GM12892 (cell line): ENCODE measurements at regions not wholly inside any gene's neighbourhood (a gene's known extent, or its start where the extent isn't known, plus 50 kb on each side); places are given as distances from the start of the nearest gene placed in this dataset.

ENCODE experiments used
- POLR2A ChIP-seq: IDR thresholded peaks from 2 replicates; pipeline ENCODE4 v1.6.1; 2011; ENCODE audit warnings: low read depth, low read length, control low read depth
- POLR2AphosphoS5 ChIP-seq: IDR thresholded peaks from 2 replicates; pipeline ENCODE4 v1.6.1; 2011; ENCODE audit warnings: low read depth, low read length, control low read depth
- TAF1 ChIP-seq: IDR thresholded peaks from 2 replicates; pipeline ENCODE4 v1.6.1; 2011; ENCODE audit warnings: low read depth, mild to moderate bottlenecking, control low read depth, low read length, borderline replicate concordance

- TF ChIP-seq POLR2A (no peak), POLR2AphosphoS5 (no peak), TAF1 (no peak)
Observed at GRCh38 chr1:87424541-87424940, 95.9 kb downstream of the LMO4 start.
